CD14-positive monocyte (primary cell): ENCODE measurements at regions not wholly inside any gene's neighbourhood (a gene's known extent, or its start where the extent isn't known, plus 50 kb on each side); places are given as distances from the start of the nearest gene placed in this dataset.

Source experiments
- DNase-seq, 3 donors: peaks; one replicate each; pipeline ENCODE4 v3.0.0-alpha.2; 2011 to 2022
- H2AFZ ChIP-seq: 2 replicates; pipeline ENCODE4 v1.6.0; 2012; ENCODE audit warnings: mild to moderate bottlenecking, low read depth, low read length, inconsistent platforms; ENCODE audit not compliant: insufficient read depth, poor library complexity, severe bottlenecking
- H3K27ac ChIP-seq, 2 donors: 1 replicate in 1 of 2; 2 replicates in 1 of 2; pipeline ENCODE4 v1.5.1; 2012 to 2013; ENCODE audit warnings: low read length in 2 of 2, control low read depth in 1 of 2, inconsistent platforms in 1 of 2, low read depth in 1 of 2, mild to moderate bottlenecking in 1 of 2
- H3K27me3 ChIP-seq, 2 donors: one replicate each; pipeline versions ENCODE4 v1.6.0 to v1.6.1; 2011 to 2013; ENCODE audit warnings: low read length in 2 of 2; ENCODE audit not compliant: control insufficient read depth in 2 of 2, insufficient read depth in 2 of 2
- H3K36me3 ChIP-seq, 2 donors: replicated peaks in 1 of 2; 1 replicate in 1 of 2; 2 replicates in 1 of 2; pipeline versions ENCODE4 v1.5.1 to v1.6.1; 2012 to 2013; ENCODE audit warnings: low read length in 2 of 2, control low read depth in 1 of 2, inconsistent platforms in 1 of 2, mild to moderate bottlenecking in 1 of 2; ENCODE audit not compliant: insufficient read depth in 2 of 2, control insufficient read depth in 1 of 2
- H3K4me1 ChIP-seq, 2 donors: 1 replicate in 1 of 2; 2 replicates in 1 of 2; pipeline versions ENCODE4 v1.5.1 to v1.6.1; 2012 to 2013; ENCODE audit warnings: low read length in 2 of 2, control low read depth in 1 of 2, inconsistent platforms in 1 of 2, mild to moderate bottlenecking in 1 of 2, moderate library complexity in 1 of 2; ENCODE audit not compliant: insufficient read depth in 2 of 2, control insufficient read depth in 1 of 2
- H3K4me2 ChIP-seq: replicated peaks from 2 replicates; pipeline ENCODE3; 2012; ENCODE audit warnings: low read length, moderate library complexity, mild to moderate bottlenecking; ENCODE audit not compliant: poor library complexity, severe bottlenecking; ENCODE audit errors: extremely low read depth
- H3K4me3 ChIP-seq, 3 experiments: fragments of 200-600 bp in 1 of 3; sonication (generic) in 1 of 3; replicated peaks in 1 of 3; 1 replicate in 2 of 3; 2 replicates in 1 of 3; pipeline ENCODE4 v1.5.1; 2011 to 2013; ENCODE audit warnings: low read length in 3 of 3, mild to moderate bottlenecking in 3 of 3, control low read depth in 2 of 3, low read depth in 2 of 3, inconsistent platforms in 1 of 3, moderate library complexity in 1 of 3
- H3K79me2 ChIP-seq: 2 replicates; pipeline ENCODE4 v1.6.0; 2012; ENCODE audit warnings: mild to moderate bottlenecking, control low read depth, inconsistent platforms, low read length, moderate library complexity; ENCODE audit not compliant: insufficient read depth
- H3K9ac ChIP-seq: 2 replicates; pipeline ENCODE4 v1.6.0; 2017; ENCODE audit warnings: low read length, mild to moderate bottlenecking; ENCODE audit not compliant: insufficient read depth, poor library complexity, severe bottlenecking
- H3K9me3 ChIP-seq, 2 donors: replicated peaks in 1 of 2; 1 replicate in 1 of 2; 2 replicates in 1 of 2; pipeline versions ENCODE4 v1.5.1 to v1.6.1; 2012 to 2013; ENCODE audit warnings: low read length in 2 of 2, control low read depth in 1 of 2; ENCODE audit not compliant: control insufficient read depth in 1 of 2, insufficient read depth in 1 of 2
- H4K20me1 ChIP-seq: 2 replicates; pipeline ENCODE4 v1.6.0; 2012; ENCODE audit warnings: mild to moderate bottlenecking, low read length, control low read depth, moderate library complexity; ENCODE audit not compliant: insufficient read depth
- H3K27ac Mint-ChIP-seq, 7 donors: one replicate each; pipeline ENCODE4 v1.8.0; 2020; ENCODE audit warnings: mild to moderate bottlenecking in 7 of 7, mixed read lengths in 7 of 7, moderate library complexity in 6 of 7, inconsistent platforms in 2 of 7
- H3K27me3 Mint-ChIP-seq, 3 donors: one replicate each; pipeline ENCODE4 v1.8.0; 2021 to 2022; ENCODE audit warnings: low read depth in 3 of 3, mild to moderate bottlenecking in 3 of 3, mixed read lengths in 3 of 3, moderate library complexity in 3 of 3, inconsistent platforms in 1 of 3
- H3K36me3 Mint-ChIP-seq, 2 donors: one replicate each; pipeline ENCODE4 v1.8.0; 2020; ENCODE audit warnings: mixed read lengths in 2 of 2, inconsistent platforms in 1 of 2, mild to moderate bottlenecking in 1 of 2
- H3K4me1 Mint-ChIP-seq: one replicate; pipeline ENCODE4 v1.8.0; 2020; ENCODE audit warnings: mild to moderate bottlenecking, mixed read lengths
- H3K4me3 Mint-ChIP-seq, 2 donors: one replicate each; pipeline ENCODE4 v1.8.0; 2020; ENCODE audit warnings: mild to moderate bottlenecking in 2 of 2, mixed read lengths in 2 of 2, moderate library complexity in 1 of 2
- H3K9me3 Mint-ChIP-seq, 7 donors: one replicate each; pipeline ENCODE4 v1.8.0; 2020 to 2022; ENCODE audit warnings: mixed read lengths in 7 of 7, mild to moderate bottlenecking in 6 of 7, moderate library complexity in 6 of 7, inconsistent platforms in 2 of 7
- WGBS: methylation state at CpG from one replicate; pipeline ENCODE4 v1.1.5; 2013; ENCODE audit warnings: missing lambda C conversion rate; ENCODE audit not compliant: insufficient coverage; 5-methylcytosine and 5-hydroxymethylcytosine counted together
- intact Hi-C, 2 donors: fragments of 100-400 bp; cut with micrococcal nuclease; formaldehyde crosslinking; loops; one replicate each; pipeline versions ENCODE4 v1.15.0 to v1.15.1; 2023
- TF ChIP-seq, protein P1 (sequence below): fragments of 200-600 bp; IDR thresholded peaks from one replicate; pipeline ENCODE4 v1.8.0; 2022; ENCODE audit warnings: antibody characterized with exemption, mild to moderate bottlenecking

DNA sequence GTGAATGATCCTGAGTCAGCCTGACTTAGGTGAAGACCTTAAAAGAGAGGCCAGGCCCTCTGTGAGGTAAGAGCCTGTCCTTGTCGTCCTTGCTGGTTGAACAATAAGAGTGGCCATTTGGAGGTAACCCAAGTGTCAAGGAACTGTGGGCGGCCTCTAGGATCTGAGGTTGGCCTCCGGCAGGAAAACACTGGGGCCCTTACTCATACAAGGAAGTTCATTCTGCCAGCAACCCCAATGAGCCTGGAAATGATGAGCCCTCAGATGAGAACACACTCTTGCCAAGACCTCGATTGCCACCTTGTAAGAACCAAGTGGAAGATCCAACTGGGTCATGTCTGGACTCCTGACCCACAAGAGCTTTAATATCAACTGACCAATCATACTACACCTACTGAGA lies 95.5 kb upstream of the LRATD1 start:
- TF ChIP-seq, protein P1, sequence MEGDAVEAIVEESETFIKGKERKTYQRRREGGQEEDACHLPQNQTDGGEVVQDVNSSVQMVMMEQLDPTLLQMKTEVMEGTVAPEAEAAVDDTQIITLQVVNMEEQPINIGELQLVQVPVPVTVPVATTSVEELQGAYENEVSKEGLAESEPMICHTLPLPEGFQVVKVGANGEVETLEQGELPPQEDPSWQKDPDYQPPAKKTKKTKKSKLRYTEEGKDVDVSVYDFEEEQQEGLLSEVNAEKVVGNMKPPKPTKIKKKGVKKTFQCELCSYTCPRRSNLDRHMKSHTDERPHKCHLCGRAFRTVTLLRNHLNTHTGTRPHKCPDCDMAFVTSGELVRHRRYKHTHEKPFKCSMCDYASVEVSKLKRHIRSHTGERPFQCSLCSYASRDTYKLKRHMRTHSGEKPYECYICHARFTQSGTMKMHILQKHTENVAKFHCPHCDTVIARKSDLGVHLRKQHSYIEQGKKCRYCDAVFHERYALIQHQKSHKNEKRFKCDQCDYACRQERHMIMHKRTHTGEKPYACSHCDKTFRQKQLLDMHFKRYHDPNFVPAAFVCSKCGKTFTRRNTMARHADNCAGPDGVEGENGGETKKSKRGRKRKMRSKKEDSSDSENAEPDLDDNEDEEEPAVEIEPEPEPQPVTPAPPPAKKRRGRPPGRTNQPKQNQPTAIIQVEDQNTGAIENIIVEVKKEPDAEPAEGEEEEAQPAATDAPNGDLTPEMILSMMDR: no peak
- H3K9me3 Mint-ChIP-seq: peaks cover 0 to 19% (median 4%) of the 10 kb centered on the region in 7 donors
- Histone ChIP-seq H4K20me1 (no peaks in the 10 kb centered on the region), H3K27ac (no peak overlapping the region), H3K79me2 (no peaks in the 10 kb centered on the region), H3K4me2 (no peak overlapping the region), H3K36me3 (no peaks in the 10 kb centered on the region), H3K9ac (no peak overlapping the region), H3K9me3 (peaks cover 11 to 17% of the 10 kb centered on the region in 2 donors), H2AFZ (no peak overlapping the region), H3K27me3 (no peaks in the 10 kb centered on the region), H3K4me3 (no peak overlapping the region), H3K4me1 (no peaks in the 10 kb centered on the region)
- intact Hi-C loops: no loop called here
- H3K4me1 Mint-ChIP-seq: no peaks in the 10 kb centered on the region
- 95% methylated on average over 4 of the region's 4 CpGs for WGBS
- no peak overlapping the region for H3K4me3 Mint-ChIP-seq
- no peak for DNase-seq
- no peaks in the 10 kb centered on the region for H3K36me3 Mint-ChIP-seq
- H3K27ac Mint-ChIP-seq: no peak overlapping the region
- no peaks in the 10 kb centered on the region for H3K27me3 Mint-ChIP-seq

GRCh38 chr2:14540015-14540414 lies 92.5 kb upstream of the LRATD1 start:
- H3K4me3 Mint-ChIP-seq: no peak overlapping the region
- TF ChIP-seq, protein P1: no peak

More at GRCh38 chr2:14540015-14540414, 92.5 kb upstream of the LRATD1 start:
- Histone ChIP-seq H3K4me2 (no peak overlapping the region), H3K4me1 (no peaks in the 10 kb centered on the region), H2AFZ (no peak overlapping the region), H3K79me2 (no peaks in the 10 kb centered on the region), H3K27ac (no peak overlapping the region), H3K9me3 (peaks cover 16% of the 10 kb centered on the region in 2 donors), H3K9ac (no peak overlapping the region), H3K4me3 (no peak overlapping the region), H3K27me3 (no peaks in the 10 kb centered on the region), H3K36me3 (no peaks in the 10 kb centered on the region), H4K20me1 (no peaks in the 10 kb centered on the region)
- intact Hi-C loops: no loop called here
- no CpG with 5 or more reads among the region's 1 CpG for WGBS
- Mint-ChIP-seq H3K27me3 (no peaks in the 10 kb centered on the region), H3K4me1 (no peaks in the 10 kb centered on the region), H3K36me3 (no peaks in the 10 kb centered on the region), H3K9me3 (peaks cover 0 to 13% (median 6%) of the 10 kb centered on the region in 7 donors), H3K27ac (no peak overlapping the region)
- no peak for DNase-seq
